WTC11 (cell line): ENCODE measurements at regions not wholly inside any gene's neighbourhood (a gene's known extent, or its start where the extent isn't known, plus 50 kb on each side); places are given as distances from the start of the nearest gene placed in this dataset.

Experiments used
- CREB1 ChIP-seq: sonication (generic); formaldehyde crosslinking; IDR thresholded peaks from 2 replicates; pipeline ENCODE4 v1.8.0; 2023; ENCODE audit warnings: mild to moderate bottlenecking, missing genetic modification reagents
- CREM ChIP-seq: sonication (generic); formaldehyde crosslinking; IDR thresholded peaks from 2 replicates; pipeline ENCODE4 v1.8.1; 2022; ENCODE audit warnings: mild to moderate bottlenecking, missing genetic modification reagents, moderate library complexity
- ESRRA ChIP-seq: sonication (generic); formaldehyde crosslinking; IDR thresholded peaks from 2 replicates; pipeline ENCODE4 v1.8.1; 2022; ENCODE audit warnings: mild to moderate bottlenecking, missing genetic modification reagents, borderline replicate concordance
- JAZF1 ChIP-seq: fragments of 250-450 bp; sonication (Bioruptor Pico); IDR thresholded peaks from 2 replicates; pipeline ENCODE4 v1.9.0; 2021; ENCODE audit warnings: moderate library complexity, mild to moderate bottlenecking, inconsistent platforms
- JUN ChIP-seq: sonication (generic); formaldehyde crosslinking; IDR thresholded peaks from 2 replicates; pipeline ENCODE4 v1.8.0; 2023; ENCODE audit warnings: mild to moderate bottlenecking, missing genetic modification reagents
- NR2C2 ChIP-seq: sonication (generic); formaldehyde crosslinking; IDR thresholded peaks from 2 replicates; pipeline ENCODE4 v1.8.0; 2022; ENCODE audit warnings: mild to moderate bottlenecking, missing genetic modification reagents
- SP1 ChIP-seq: sonication (generic); formaldehyde crosslinking; conservative IDR thresholded peaks from 2 replicates; pipeline ENCODE4 v1.8.1; 2022; ENCODE audit warnings: missing genetic modification reagents
- TCF7 ChIP-seq: sonication (generic); formaldehyde crosslinking; IDR thresholded peaks from 2 replicates; pipeline ENCODE4 v1.8.0; 2022; ENCODE audit warnings: mild to moderate bottlenecking, low read depth, missing genetic modification reagents, moderate library complexity
- TP53 ChIP-seq: sonication (generic); formaldehyde crosslinking; IDR thresholded peaks from 2 replicates; pipeline ENCODE4 v1.8.1; 2023; ENCODE audit warnings: mild to moderate bottlenecking, missing genetic modification reagents
- TF ChIP-seq, protein P1 (sequence below): fragments of 200-600 bp; IDR thresholded peaks from 2 replicates; pipeline ENCODE4 v1.8.0; 2022; ENCODE audit warnings: antibody characterized with exemption
- TF ChIP-seq, protein P2 (sequence below): sonication (generic); formaldehyde crosslinking; conservative IDR thresholded peaks from 2 replicates; pipeline ENCODE4 v1.8.1; 2022; ENCODE audit warnings: mild to moderate bottlenecking, missing genetic modification reagents
- TF ChIP-seq, protein P3 (sequence below): sonication (generic); formaldehyde crosslinking; IDR thresholded peaks from 2 replicates; pipeline ENCODE4 v1.8.1; 2022; ENCODE audit warnings: missing genetic modification reagents, borderline replicate concordance

DNA sequence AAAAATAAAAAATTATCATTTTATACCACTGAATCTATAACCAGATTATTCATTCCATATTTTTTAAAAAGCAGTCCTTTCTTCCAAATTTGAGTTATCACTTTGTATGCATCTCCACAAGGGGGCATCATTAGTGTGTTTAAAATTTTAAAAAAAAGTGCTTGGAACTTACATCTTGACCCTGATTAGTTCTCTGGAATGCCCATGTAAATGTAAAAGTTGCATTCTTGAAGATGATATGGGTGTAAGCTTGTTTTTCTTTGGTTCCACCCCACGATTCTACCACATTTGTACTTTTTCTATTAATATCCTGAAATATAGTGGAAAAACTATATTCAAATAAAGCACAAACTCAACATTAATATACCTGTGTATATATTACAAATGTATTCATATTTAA lies 144.9 kb downstream of the ELAPOR2 start:
- TF ChIP-seq CREB1 (CRISPR knock-in tag) (no peak), TP53 (CRISPR knock-in tag) (no peak), NR2C2 (no peak), TCF7 (CRISPR knock-in tag) (no peak), SP1 (CRISPR knock-in tag) (no peak), CREM (CRISPR knock-in tag) (no peak), JUN (CRISPR knock-in tag) (no peak), JAZF1 (CRISPR knock-in tag) (no peak), ESRRA (CRISPR knock-in tag) (no peak)
- TF ChIP-seq, protein P1, sequence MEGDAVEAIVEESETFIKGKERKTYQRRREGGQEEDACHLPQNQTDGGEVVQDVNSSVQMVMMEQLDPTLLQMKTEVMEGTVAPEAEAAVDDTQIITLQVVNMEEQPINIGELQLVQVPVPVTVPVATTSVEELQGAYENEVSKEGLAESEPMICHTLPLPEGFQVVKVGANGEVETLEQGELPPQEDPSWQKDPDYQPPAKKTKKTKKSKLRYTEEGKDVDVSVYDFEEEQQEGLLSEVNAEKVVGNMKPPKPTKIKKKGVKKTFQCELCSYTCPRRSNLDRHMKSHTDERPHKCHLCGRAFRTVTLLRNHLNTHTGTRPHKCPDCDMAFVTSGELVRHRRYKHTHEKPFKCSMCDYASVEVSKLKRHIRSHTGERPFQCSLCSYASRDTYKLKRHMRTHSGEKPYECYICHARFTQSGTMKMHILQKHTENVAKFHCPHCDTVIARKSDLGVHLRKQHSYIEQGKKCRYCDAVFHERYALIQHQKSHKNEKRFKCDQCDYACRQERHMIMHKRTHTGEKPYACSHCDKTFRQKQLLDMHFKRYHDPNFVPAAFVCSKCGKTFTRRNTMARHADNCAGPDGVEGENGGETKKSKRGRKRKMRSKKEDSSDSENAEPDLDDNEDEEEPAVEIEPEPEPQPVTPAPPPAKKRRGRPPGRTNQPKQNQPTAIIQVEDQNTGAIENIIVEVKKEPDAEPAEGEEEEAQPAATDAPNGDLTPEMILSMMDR: peak; percentile 58
- TF ChIP-seq, protein P2, sequence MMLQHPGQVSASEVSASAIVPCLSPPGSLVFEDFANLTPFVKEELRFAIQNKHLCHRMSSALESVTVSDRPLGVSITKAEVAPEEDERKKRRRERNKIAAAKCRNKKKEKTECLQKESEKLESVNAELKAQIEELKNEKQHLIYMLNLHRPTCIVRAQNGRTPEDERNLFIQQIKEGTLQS (CRISPR knock-in tag): no peak
- TF ChIP-seq, protein P3, sequence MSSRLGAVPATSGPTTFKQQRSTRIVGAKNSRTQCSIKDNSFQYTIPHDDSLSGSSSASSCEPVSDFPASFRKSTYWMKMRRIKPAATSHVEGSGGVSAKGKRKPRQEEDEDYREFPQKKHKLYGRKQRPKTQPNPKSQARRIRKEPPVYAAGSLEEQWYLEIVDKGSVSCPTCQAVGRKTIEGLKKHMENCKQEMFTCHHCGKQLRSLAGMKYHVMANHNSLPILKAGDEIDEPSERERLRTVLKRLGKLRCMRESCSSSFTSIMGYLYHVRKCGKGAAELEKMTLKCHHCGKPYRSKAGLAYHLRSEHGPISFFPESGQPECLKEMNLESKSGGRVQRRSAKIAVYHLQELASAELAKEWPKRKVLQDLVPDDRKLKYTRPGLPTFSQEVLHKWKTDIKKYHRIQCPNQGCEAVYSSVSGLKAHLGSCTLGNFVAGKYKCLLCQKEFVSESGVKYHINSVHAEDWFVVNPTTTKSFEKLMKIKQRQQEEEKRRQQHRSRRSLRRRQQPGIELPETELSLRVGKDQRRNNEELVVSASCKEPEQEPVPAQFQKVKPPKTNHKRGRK (CRISPR knock-in tag): no peak
